HL-60 (cell line): ENCODE measurements at regions not wholly inside any gene's neighbourhood (a gene's known extent, or its start where the extent isn't known, plus 50 kb on each side); places are given as distances from the start of the nearest gene placed in this dataset.

Source experiments
- GABPA ChIP-seq: IDR thresholded peaks from 2 replicates; pipeline ENCODE4 v1.6.1; 2012; ENCODE audit warnings: low read depth
- TF ChIP-seq, protein P1 (sequence below): IDR thresholded peaks from one replicate; pipeline ENCODE4 v1.5.1; 2011; ENCODE audit warnings: low read length, control low read depth, inconsistent platforms; ENCODE audit not compliant: insufficient read depth

DNA sequence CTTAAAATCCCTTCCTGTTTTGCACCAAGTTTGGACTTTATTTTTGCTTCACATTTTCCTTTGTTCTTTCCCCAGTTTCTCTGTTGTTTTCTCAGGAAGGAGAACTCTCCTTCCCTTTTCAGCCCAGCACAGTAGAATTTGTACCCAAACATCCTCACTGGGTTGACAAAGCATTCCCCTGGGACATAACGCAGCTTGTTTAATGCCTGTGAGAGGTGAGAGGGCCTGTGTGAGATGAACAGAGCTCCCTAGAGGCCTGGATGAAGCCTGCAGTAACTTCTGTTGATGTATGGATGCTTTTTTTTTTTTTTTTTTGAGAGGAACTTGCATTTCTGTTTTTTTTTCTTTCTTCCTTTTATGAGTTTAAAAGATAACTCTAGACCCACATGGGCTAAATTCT, 104.9 kb upstream of the SLC22A23 start:
- TF ChIP-seq, protein P1, sequence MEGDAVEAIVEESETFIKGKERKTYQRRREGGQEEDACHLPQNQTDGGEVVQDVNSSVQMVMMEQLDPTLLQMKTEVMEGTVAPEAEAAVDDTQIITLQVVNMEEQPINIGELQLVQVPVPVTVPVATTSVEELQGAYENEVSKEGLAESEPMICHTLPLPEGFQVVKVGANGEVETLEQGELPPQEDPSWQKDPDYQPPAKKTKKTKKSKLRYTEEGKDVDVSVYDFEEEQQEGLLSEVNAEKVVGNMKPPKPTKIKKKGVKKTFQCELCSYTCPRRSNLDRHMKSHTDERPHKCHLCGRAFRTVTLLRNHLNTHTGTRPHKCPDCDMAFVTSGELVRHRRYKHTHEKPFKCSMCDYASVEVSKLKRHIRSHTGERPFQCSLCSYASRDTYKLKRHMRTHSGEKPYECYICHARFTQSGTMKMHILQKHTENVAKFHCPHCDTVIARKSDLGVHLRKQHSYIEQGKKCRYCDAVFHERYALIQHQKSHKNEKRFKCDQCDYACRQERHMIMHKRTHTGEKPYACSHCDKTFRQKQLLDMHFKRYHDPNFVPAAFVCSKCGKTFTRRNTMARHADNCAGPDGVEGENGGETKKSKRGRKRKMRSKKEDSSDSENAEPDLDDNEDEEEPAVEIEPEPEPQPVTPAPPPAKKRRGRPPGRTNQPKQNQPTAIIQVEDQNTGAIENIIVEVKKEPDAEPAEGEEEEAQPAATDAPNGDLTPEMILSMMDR: no peak
- TF ChIP-seq GABPA: no peak
